ENCODE measurements at regions not wholly inside any gene's neighbourhood (a gene's known extent, or its start where the extent isn't known, plus 50 kb on each side); places are given as distances from the start of the nearest gene placed in this dataset.

DNA sequence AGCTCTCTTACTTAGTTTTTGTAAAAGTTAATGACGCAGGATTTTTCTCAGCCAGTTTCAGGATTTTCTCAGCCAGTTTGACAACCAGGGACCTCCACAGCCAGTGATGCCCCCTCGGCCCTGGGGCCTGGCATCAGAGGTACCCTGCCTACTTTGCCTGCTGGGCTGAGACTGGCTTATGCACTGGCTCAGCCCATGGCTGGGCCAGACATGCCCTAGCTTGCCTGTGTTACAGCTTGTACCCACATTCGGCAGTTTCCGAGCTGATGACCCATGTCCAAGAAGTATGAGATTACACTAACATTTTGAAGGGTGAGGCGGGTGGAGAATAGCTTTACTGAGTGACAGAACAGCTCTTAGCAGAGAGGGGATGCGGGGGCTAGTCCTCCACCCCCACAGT, 406.1 kb upstream of the HSF2 start:
- TF ChIP-seq, protein P1, sequence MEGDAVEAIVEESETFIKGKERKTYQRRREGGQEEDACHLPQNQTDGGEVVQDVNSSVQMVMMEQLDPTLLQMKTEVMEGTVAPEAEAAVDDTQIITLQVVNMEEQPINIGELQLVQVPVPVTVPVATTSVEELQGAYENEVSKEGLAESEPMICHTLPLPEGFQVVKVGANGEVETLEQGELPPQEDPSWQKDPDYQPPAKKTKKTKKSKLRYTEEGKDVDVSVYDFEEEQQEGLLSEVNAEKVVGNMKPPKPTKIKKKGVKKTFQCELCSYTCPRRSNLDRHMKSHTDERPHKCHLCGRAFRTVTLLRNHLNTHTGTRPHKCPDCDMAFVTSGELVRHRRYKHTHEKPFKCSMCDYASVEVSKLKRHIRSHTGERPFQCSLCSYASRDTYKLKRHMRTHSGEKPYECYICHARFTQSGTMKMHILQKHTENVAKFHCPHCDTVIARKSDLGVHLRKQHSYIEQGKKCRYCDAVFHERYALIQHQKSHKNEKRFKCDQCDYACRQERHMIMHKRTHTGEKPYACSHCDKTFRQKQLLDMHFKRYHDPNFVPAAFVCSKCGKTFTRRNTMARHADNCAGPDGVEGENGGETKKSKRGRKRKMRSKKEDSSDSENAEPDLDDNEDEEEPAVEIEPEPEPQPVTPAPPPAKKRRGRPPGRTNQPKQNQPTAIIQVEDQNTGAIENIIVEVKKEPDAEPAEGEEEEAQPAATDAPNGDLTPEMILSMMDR (IDR thresholded peaks at IDR 0.05): no peak
- TF ChIP-seq POLR2A (IDR thresholded peaks at IDR 0.05): no peak
- TF ChIP-seq POLR2AphosphoS5 (IDR thresholded peaks at IDR 0.05): no peak
- no peak for TF ChIP-seq EP300 (IDR thresholded peaks at IDR 0.05; ENCODE audit: low read depth)

All from transverse colon (tissue), 4 donors.